Neural crest cell (in vitro differentiated cells): ENCODE measurements at regions not wholly inside any gene's neighbourhood (a gene's known extent, or its start where the extent isn't known, plus 50 kb on each side); places are given as distances from the start of the nearest gene placed in this dataset.
"Not testable (repeated sequence)": the region's sequence is repeated elsewhere in the genome, so short reads cannot be mapped to it uniquely, and the experiment has no call there.

Experiments
- DNase-seq: peaks from one replicate; pipeline ENCODE4 v3.0.0; 2021; ENCODE audit warnings: low read depth, mixed read lengths, low spot score
- H3K27ac Mint-ChIP-seq: one replicate; pipeline ENCODE4 v1.8.0; 2021; ENCODE audit warnings: mild to moderate bottlenecking, mixed read lengths; ENCODE audit not compliant: unreplicated experiment
- H3K27me3 Mint-ChIP-seq: 2 replicates; pipeline ENCODE4 v1.8.0; 2021; ENCODE audit warnings: low read depth, mild to moderate bottlenecking, mixed read lengths
- H3K36me3 Mint-ChIP-seq: 2 replicates; pipeline ENCODE4 v1.8.0; 2021; ENCODE audit warnings: low read depth, mild to moderate bottlenecking, mixed read lengths
- H3K4me1 Mint-ChIP-seq: 2 replicates; pipeline ENCODE4 v1.8.0; 2021; ENCODE audit warnings: mixed read lengths
- H3K4me3 Mint-ChIP-seq: one replicate; pipeline ENCODE4 v1.8.0; 2021; ENCODE audit warnings: mild to moderate bottlenecking, mixed read lengths
- H3K9me3 Mint-ChIP-seq: 2 replicates; pipeline ENCODE4 v1.8.0; 2021; ENCODE audit warnings: mixed read lengths
- TF ChIP-seq, protein P1 (sequence below): fragments of 200-600 bp; sonication (generic); conservative IDR thresholded peaks from 2 replicates; pipeline ENCODE4 v1.5.0; 2021; ENCODE audit warnings: antibody characterized with exemption, mild to moderate bottlenecking

DNA sequence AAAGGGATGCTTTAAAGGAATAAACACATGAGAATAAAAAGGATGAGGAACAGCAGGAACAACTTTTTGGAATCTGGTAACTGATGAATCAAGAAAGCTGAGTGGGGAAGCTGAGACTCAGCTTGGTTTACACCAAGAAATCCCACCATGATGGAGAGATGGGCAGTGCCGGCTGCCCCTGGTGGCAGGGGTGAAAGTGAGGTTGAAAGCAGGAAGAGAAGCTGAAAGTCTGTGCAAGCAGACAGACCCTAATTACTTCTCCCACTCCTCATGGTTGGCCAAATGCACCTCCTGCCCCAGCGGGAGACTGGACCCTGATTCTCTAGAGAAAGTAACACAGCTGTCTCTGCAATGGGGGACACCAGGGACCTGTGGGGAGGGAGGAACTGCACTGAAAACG lies 57.6 kb upstream of the NANOS1 start:
- no peak overlapping the region for H3K4me3 Mint-ChIP-seq
- no peaks in the 10 kb centered on the region for H3K27me3 Mint-ChIP-seq

GRCh38 chr10:118973744-118974143 lies 55.8 kb upstream of the NANOS1 start:
- Mint-ChIP-seq H3K9me3 (peaks cover 8% of the 10 kb centered on the region), H3K27me3 (no peaks in the 10 kb centered on the region), H3K36me3 (no peaks in the 10 kb centered on the region), H3K4me1 (no peaks in the 10 kb centered on the region), H3K27ac (no peak overlapping the region), H3K4me3 (no peak overlapping the region)
- DNase-seq: no peak
- TF ChIP-seq, protein P1, sequence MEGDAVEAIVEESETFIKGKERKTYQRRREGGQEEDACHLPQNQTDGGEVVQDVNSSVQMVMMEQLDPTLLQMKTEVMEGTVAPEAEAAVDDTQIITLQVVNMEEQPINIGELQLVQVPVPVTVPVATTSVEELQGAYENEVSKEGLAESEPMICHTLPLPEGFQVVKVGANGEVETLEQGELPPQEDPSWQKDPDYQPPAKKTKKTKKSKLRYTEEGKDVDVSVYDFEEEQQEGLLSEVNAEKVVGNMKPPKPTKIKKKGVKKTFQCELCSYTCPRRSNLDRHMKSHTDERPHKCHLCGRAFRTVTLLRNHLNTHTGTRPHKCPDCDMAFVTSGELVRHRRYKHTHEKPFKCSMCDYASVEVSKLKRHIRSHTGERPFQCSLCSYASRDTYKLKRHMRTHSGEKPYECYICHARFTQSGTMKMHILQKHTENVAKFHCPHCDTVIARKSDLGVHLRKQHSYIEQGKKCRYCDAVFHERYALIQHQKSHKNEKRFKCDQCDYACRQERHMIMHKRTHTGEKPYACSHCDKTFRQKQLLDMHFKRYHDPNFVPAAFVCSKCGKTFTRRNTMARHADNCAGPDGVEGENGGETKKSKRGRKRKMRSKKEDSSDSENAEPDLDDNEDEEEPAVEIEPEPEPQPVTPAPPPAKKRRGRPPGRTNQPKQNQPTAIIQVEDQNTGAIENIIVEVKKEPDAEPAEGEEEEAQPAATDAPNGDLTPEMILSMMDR: no peak

More for the DNA sequence above, 57.6 kb upstream of the NANOS1 start:
- Mint-ChIP-seq H3K9me3 (peaks cover 8% of the 10 kb centered on the region), H3K4me1 (no peaks in the 10 kb centered on the region), H3K36me3 (no peaks in the 10 kb centered on the region), H3K27ac (no peak overlapping the region)
- no peak for DNase-seq
- TF ChIP-seq, protein P1: no peak

DNA sequence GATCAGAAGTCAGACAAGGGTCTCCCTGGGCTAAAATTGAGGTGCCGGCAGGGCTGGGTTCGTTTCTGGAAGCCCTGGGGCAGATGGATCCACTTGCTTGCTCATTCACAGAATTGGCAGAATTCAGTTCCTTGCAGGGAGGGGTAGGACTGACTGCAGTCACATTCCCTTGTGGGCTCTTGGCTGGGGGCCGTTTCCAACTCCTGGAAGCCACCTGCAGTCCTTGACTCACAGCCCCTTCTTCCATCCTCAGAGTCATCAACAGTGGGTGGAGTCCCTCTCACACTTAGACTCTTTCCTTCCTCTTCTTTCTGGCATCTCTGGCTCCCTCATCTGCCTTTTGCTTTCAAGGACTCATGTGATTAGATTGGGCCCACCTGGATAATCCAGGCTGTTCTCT lies 54.6 kb upstream of the NANOS1 start:
- Mint-ChIP-seq H3K36me3 (no peaks in the 10 kb centered on the region), H3K27me3 (no peaks in the 10 kb centered on the region), H3K4me3 (no peak overlapping the region), H3K27ac (no peak overlapping the region), H3K4me1 (no peaks in the 10 kb centered on the region), H3K9me3 (peaks cover 8% of the 10 kb centered on the region)
- DNase-seq: no peak
- TF ChIP-seq, protein P1: no peak

- not testable (repeated sequence) for DNase-seq, H3K4me3 Mint-ChIP-seq, H3K4me1 Mint-ChIP-seq, H3K27me3 Mint-ChIP-seq, H3K27ac Mint-ChIP-seq, H3K36me3 Mint-ChIP-seq, H3K9me3 Mint-ChIP-seq
Observed at GRCh38 chr10:118976219-118976618, 53.3 kb upstream of the NANOS1 start.

DNA sequence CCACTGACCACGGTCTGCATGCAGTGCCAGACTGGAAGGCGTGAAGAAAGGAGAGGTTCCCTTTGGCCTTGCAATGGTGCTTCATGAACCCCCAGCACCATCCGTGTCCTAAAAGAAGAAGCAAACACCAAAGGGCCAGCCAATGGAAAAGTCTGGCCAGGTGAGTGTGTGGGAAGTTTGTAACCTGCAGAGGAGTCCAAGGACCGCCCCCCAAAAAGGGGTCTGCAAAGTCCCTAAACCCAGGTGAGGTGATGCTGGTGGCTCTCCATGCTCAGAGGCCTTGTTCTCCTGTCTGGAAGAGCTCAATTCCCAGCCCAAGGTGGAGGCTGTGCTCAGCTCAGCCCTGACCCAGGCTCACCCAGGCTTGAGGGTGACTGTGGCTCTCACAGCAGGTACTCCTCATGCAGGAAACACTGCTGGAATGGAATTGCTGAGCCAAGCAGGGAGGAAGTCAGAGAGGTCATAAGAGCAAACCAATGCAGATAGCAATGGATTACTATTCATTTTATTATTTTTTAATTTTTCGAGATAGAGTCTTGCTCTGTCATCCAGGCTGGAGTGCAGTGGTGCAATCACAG lies 52.4 kb upstream of the NANOS1 start:
- no peak overlapping the region for H3K27ac Mint-ChIP-seq
- H3K27me3 Mint-ChIP-seq: no peaks in the 10 kb centered on the region
- TF ChIP-seq, protein P1: no peak
- no peak overlapping the region for H3K4me3 Mint-ChIP-seq
- peaks cover 4% of the 10 kb centered on the region for H3K4me1 Mint-ChIP-seq
- no peaks in the 10 kb centered on the region for H3K36me3 Mint-ChIP-seq
- H3K9me3 Mint-ChIP-seq: peaks cover 8% of the 10 kb centered on the region
- no peak for DNase-seq

- DNase-seq: no peak
- Mint-ChIP-seq H3K4me3 (no peak overlapping the region), H3K36me3 (no peaks in the 10 kb centered on the region), H3K4me1 (peaks cover 8% of the 10 kb centered on the region), H3K27ac (no peak overlapping the region), H3K9me3 (peaks cover 8% of the 10 kb centered on the region), H3K27me3 (no peaks in the 10 kb centered on the region)
- TF ChIP-seq, protein P1: no peak
Observed at GRCh38 chr10:118977835-118978234, 51.7 kb upstream of the NANOS1 start.
